ENCODE measurements at regions not wholly inside any gene's neighbourhood (a gene's known extent, or its start where the extent isn't known, plus 50 kb on each side); places are given as distances from the start of the nearest gene placed in this dataset.

GRCh38 chr6:98047164-98047563 is 764.1 kb upstream of the MMS22L start:
- TF ChIP-seq ZNF274 (IDR thresholded peaks at IDR 0.05; ENCODE audit: low read depth, low read length) = no peak
- TF ChIP-seq SUZ12 (IDR thresholded peaks at IDR 0.05; ENCODE audit: extremely low read depth, insufficient read depth, insufficient read length) = no peak
